GM18873 (cell line): ENCODE measurements at regions not wholly inside any gene's neighbourhood (a gene's known extent, or its start where the extent isn't known, plus 50 kb on each side); places are given as distances from the start of the nearest gene placed in this dataset.
"Not testable (repeated sequence)": the region's sequence is repeated elsewhere in the genome, so short reads cannot be mapped to it uniquely, and the experiment has no call there.

Source experiments
- ATAC-seq: cut with Tn5 transposase; IDR thresholded peaks from one replicate; pipeline ENCODE4 v1.9.1; 2021; ENCODE audit warnings: mild to moderate bottlenecking, moderate library complexity, moderate number of reproducible peaks; ENCODE audit not compliant: unreplicated experiment, low FRiP score

DNA sequence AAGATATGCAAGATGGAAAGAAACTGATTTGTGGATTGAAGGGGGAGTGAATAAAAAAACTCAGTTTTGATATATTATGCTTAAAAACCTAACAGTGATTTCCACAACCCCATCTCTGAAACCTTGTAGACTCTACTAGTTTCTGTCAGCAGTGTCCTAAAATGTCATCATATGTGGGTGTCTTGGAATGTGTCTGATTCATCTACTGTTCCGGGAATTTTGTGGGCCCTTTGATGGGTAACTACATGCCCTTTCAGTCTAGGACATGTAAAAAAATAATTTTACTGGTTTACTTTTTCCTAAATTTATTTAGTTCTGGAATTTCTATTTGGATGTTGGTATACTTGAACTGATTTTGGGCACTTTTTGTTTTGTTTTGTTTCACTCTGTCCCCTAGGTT, 118.9 kb upstream of the NMUR2 start:
- no peak for ATAC-seq

DNA sequence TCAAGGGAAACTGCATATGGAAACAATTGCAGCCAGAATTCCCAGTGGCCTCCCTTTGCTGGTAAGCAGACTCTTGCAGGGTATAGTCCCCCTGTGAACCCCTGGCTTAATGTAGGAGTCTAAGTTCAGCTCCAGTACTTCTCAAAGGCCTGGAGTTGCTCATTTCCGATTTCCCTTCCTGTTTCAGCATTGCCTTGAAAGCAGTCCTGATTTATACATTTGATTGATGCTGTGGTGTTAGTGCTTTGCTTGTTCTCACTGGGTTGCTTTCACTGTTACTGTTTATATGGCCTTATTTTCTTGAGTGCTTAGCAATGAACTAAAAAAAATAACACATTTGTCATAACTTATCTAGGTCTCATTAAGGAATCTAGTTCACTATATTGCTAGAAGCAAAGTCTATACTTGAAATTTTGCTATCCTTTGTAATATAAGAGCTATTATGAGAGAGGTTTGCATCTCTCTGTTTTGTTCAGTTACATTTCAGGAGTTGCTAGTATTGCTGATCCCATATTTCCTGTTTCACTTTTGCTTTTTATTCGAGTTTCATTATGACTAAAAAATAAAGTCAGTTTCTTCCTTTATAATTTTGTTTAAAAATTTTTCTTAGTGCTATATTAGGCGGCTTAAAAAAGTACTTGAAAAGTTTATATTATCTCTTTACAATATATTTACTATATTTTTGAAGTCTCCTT, 122.4 kb upstream of the NMUR2 start:
- peak; percentile 63 for ATAC-seq

DNA sequence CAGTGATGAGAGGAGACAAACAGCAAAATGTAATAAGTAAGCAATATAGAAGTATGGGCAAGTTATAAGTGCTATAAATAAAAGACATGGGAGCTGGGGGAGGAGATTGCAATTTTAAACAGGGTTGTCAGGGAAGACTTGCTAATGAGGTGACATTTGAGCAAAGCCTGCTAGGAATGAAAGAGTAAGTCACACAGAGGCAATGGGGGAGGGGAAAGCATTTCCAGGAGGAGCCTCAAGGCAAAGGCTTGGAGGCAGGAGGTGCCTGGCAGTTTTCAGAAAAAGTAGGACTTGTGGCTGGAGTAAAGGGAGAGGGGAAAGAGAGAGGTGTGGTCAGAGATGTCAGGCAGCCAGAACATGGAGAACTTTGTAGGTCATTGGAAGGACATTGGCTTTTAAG, 124.4 kb upstream of the NMUR2 start:
- ATAC-seq, result no peak

DNA sequence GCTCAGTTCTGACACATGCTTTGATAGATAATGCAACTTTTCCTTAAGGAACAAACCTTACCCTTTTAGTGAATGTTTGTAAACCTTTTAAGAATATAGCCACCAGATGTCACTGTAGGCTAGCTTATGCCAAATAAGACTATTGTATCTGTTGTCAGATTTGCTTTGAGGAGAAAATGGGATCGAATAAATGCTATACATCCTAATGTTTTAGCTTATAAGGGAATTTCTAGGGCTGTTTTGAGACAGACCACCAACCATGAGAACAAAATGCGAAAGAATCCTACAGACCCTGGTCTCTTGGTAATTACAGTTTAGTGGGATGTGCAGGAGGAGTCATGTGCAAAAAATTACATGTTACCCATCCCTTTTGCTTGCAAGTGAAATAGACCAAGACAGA, 127.6 kb upstream of the NMUR2 start:
- no peak for ATAC-seq

DNA sequence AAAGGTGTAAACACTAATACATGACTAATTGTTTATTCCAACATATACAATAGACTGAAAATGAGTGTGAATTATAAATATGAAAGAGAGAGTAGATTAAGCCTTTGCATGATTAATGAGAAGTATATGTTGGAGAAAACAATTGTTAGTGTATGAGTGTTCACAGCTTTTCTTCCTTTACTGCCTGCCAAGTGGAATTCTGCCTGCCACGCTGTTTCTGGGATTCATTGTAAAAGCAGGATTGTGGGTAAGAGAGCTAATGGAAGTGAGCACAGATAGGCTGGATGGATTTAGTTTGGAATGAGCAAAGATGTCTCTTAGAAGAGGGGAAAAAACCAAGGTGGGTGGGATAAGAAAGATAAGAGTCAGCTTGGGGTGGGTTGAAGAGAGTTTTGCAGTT, 129.6 kb upstream of the NMUR2 start:
- no peak for ATAC-seq

DNA sequence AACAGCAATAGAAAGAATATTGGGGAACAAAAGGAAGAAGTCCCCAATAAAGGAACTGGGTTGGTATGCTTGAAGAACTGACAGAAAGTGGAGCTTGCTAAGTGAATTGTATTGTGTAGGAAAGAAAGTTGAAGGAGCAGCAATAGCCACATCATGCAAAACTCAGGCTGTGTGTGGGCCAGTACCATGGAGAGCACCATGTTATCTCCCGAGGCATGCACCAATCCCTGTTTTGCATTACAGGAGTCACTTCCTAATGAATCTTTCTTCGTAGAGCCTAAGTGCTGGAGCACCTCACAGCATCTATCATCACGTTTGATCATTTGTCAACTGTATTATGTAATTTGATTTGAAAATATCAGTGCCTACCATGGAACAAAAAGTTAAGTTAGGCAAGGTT, 137.7 kb upstream of the NMUR2 start:
- no peak for ATAC-seq

DNA sequence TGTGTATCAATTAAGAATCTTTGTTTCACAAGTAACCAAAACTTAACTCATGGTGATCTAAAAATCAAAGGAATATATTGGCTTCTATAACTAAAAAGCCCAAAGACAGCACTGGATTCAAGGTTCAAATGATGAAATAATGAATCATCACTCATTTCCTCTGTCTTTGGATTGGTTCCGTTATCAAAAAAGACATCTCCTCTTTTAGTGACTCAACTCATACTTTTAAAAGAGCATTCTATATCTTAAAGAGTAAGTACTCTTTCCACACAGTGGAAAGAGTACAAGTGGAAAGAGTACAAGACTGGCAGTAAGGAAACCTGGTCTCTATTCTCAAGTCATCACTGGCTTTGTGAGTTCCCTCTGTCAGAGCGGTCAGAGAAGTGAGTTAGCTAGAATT, 141.4 kb upstream of the NMUR2 start:
- no peak for ATAC-seq

DNA sequence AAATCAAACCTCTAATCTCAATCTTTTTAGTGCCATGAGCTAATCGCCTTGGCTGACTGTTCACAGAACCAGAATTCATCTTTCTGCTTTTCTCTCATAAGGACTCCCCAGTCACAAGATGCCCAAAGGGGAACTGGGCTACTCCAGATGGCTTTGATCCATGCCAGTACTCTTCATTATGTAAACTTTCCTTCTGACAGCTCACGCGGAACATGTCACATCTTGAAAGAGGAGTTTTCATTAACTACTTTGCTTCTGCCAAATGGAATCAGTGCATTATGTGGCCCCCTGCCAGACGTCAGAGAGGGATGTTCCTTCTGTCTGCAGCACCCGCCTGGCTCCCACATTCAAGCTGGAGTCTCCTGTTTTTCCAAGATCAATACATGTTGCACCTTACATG, 142.1 kb upstream of the NMUR2 start:
- ATAC-seq, result no peak

DNA sequence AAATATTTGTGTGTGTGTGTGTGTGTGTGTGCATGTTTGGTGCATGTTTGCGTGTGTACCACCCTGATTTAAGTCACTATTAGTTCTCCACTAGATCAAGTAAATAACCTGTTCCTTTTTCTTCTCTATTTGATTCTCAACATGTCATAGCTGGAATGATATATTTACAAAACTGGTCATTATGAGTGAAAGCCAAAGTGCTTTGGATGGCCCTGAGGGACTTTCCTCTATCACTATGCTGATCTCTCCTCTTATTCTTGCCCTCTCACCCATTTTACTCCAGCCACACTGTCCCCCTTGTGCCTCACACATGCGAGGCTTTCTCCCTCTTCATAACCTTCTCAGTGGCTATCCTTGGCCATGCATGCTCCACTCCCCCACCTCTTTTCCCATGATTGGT, 144.6 kb upstream of the NMUR2 start:
- no peak for ATAC-seq

DNA sequence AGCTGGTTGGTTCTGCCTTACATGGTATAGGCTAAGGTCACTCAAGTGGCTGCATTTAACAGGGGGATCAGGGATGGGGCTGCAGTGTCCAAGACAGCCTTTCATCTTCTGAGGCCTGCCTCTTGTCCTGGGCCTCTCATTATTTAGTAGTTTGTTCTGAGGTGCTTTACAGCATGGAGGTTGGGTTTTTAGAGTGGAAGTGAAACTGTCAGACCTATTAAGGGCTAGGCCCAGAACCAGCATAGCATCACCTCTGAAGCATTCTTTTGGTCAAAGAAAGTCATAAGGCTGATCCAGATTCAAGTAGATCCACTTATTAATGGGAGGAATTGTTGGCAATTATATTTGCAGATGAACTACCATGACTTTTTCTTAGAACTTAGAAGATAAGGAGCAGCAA, 146.0 kb upstream of the NMUR2 start:
- ATAC-seq, result no peak

DNA sequence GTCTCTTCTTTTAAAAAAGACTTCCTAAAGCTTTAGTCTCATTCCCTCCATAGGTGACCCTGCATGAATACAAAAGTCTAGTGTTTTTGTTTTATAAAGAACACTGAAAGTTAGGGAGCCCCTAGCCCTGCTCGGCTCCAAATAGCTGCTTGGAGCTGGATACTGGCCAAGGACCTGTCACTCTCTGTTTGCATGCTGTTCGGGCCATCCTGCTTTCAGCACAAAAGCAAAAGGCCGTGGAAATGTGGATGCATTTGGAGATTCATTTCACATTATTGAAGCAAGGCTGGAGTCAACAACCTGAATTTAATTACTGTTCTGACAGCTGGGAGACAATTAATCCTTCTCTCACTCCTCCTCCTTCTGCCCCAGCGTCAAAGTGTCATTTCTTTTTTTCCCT, 151.7 kb upstream of the NMUR2 start:
- no peak for ATAC-seq

DNA sequence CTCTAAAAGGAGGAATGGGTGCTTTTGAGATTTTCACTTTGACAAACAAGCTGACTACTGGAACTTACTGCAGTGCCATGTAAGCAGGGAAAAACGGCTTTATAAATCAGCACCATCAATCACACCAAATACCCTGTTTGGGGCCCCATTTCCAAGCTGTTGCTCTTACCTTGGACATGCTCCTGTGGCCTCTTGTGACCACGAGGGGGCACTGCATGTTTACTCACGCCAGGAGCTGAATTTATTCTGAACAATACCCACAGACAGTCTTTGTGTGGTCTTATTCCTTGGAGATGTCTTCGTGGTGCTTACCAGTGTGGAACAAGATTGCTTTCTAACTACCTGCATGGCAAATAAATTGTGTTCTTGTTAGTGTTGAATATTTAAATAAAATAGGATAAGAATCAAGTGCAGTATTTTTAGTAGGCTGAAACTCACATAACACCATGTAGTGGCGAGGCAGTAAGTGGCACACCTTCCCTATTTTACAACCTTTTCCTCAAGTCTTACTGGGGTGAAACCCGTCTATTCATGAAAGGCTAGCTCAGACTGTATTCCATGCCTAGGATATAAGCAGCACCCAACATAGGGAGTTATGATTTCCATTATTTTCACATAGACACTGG, 155.5 kb upstream of the NMUR2 start:
- no peak for ATAC-seq

DNA sequence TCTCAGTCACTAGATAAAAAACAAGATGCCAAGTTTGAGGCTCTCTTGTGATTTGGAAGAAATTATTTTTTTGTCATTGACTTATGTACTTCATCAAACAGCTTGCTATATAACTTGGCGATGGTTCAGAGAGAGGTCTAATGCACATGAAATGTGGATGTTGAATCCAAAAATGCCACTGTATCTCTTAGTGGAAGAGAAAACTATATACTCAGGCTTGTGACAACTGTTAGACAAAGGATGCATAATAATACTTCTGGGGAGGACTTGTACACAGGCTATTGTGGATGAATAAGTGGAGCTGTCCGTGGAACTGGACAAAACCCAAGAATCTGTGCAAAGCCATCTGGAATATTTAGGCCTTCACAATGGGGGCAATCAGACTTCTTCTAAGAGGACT, 162.9 kb upstream of the NMUR2 start:
- ATAC-seq, result no peak

DNA sequence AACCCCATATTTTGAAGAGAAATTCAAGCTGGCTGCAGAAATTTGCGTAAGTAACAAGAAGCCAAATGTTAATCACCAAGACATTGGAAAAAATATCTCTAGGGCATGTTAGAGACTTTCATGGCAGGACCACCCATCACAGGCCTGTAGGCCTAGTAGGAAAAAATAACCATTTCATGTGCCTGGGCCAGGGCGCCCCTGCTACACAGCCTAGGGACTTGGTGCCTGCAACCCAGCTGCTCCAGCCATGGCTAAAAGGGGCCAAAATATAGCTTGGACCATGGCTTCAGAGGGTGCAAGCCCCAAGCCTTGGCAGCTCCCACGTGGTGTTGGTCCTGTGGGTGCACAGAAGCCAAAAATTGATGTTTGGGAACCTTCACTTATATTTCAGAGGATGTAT, 167.7 kb upstream of the NMUR2 start:
- no peak for ATAC-seq

DNA sequence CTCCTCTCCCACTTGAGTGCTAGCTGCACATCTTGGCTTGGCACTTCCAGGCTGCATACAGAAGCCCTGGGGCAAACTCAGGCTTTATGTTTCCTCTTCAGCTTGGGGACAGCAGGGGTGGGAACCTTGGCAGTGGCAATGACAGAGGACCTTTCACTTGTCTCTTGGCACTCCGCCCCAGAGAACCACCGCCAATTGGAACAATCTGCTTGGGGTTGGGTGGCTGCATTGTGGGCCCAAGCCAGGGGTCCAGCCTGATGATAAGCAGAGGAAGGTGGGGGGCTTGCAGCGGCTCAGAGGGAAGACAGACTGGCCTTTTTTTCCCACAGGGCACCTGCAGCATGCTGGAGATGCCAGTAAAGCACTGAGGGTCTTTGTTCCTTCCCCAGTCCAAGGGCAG, 179.0 kb upstream of the NMUR2 start:
- no peak for ATAC-seq

DNA sequence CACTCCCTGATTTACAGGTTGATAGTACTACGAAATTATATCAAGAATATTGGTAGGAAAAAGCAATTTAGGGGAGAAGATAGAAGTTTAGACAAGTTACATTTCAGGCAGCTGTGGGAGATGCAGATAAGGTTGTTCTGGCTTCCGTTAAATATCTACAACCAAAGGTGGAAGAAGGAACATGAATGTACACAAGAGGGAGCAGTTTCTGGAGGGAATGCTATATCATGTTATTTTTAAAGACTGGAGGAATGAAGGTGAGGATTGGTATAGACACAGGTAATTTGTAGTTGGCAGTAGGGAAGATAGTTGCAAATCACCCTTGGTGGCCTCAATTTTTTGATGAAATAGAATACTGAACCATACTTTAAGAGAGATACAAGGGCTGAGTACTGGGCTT, 187.3 kb upstream of the NMUR2 start:
- ATAC-seq, result no peak

DNA sequence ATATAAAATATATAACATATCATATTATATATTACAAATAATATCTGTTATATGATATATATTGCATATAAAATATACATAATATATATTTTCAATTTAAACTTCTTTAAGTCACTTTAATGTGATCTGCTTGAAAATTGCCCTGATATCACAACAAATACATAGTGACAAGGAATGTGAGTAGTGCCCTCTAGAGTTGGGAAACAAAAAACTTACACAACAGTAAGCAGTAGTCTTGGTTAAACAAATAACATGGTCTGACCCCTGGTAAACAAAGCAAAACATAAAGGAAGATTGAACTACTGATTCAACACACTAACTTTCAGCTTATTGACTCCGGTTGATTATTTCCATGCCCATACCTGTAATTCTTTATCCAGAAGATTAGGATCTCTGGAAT, 188.3 kb upstream of the NMUR2 start:
- no peak for ATAC-seq

DNA sequence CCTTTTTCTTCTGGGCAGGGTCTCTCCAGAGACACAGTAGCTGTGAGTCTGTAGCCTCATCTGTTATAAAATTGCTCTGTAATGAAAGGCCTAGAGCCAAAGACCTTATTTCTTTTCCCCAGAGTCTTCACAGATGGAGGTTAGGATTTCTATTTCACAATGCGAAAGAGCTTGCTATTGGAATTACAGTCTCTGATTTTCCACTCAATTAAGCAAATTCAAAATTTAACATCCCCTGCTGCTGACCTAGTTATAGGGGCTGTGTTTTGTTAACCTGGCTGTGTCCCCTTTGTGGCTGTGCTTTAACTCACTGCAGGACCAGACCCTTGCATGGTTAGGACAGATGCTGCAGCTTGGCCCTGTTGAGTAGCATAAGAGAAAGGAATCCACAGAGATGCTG, 190.3 kb upstream of the NMUR2 start:
- ATAC-seq, result no peak

DNA sequence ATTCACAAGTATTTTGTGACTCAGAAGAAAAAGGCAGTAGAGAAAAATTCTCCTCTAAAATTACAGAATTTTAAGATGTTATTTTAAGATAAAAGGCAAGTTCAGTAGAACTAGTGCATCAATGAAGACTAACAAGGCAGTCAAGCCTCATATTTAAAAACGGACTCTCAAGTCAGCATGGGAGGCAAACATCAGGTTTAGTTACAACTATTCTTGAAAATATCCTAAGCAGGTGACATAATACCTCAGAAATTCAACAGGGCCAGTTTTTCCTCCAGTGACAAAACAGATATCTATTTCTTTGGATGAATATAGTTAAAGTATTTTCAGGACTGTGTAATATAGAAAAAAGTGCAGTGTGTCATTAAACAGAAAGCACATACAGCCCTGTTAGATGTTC, 194.0 kb upstream of the NMUR2 start:
- no peak for ATAC-seq

DNA sequence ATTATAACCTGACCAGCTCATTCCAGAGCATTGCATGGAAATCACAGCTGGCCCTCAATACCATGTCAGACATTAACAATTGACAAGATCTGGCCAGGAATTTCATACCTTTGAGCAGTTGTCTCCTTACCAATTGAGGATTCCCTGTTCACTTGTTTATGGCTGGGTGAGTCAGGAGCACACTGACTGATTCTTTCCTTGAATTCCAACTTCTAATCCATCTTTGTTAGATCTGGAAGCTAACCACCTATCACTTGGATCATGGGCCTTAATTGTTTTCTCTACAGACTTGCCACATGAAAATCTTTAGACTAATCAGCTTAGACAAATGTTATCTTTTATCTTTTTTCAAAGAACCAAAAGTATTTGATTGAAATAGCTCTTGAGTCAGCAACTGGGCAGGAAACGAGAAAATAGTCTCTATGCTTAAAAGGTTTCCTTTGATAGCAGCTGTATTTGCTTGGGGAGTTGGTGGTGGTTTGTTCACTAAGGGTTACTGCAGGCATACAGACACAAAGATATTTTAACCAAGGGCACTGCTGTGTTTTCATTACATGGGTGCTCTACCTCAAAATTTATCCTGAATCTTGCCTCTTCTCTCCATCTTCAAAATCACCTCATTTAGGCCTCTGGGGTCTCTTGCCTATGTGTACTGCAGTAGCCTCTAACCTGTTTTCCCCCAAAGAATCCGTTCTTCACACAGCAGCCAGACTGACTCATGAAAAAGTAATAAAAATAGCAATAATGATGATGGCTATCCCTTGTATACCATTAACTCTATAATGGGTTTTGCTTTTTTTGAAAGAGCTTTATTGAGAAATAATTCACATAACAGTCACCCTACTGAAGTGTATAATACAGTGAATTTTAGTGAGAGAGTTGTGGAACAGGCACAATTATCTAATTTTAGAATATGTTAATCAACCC, 197.0 kb upstream of the NMUR2 start:
- no peak for ATAC-seq

DNA sequence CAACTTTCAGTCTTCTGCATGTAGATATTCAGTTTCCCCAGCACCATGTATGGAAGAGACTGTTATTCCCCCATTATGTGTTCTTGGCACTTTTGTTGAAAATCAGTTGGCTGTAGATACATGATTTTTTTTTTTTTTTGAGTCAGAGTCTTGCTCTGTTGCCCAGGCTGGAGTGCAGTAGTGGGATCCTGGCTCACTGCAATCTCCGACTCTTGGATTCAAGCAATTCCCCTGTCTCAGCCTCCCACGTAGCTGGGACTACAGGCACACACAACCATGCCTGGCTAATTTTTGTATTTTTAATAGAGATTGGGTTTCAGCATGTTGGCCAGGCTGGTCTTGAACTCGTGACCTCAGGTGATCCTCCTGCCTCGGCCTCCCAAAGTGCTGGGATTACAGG, 201.0 kb upstream of the NMUR2 start:
- ATAC-seq, result not testable (repeated sequence)
